ENCODE measurements at regions not wholly inside any gene's neighbourhood (a gene's known extent, or its start where the extent isn't known, plus 50 kb on each side); places are given as distances from the start of the nearest gene placed in this dataset.

DNA sequence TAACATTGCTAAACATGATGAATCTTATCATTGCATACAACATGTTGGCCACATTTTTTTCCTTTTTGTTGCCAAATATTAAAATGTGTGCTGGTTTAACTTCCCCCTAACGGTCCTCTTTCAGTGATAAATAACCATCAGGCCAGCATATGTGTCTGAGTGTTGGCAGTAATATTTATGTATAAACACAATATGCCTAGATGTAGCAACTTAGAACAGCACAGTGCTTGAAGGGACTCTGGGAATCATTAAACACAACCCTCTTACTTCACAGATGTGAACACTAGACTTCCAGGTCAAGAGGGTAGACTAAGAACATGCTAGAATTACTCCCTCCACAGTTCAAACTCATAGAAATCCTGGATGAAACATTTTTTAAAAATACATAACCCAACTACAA lies 581.8 kb downstream of the PLPP3 start:
- H3K27ac ChIP-seq, result no peak overlapping the region
- H3K27me3 ChIP-seq, result no peaks in the 10 kb centered on the region
- no peak for DNase-seq (ENCODE audit: low spot score in 2 of 2)
- H3K4me3 ChIP-seq, result no peak overlapping the region
- WGBS, result 25% methylated on average over 1 of the region's 1 CpG
- no peaks in the 10 kb centered on the region for H3K4me1 ChIP-seq
- H3K9me3 ChIP-seq, result no peaks in the 10 kb centered on the region
- TF ChIP-seq, protein P1, sequence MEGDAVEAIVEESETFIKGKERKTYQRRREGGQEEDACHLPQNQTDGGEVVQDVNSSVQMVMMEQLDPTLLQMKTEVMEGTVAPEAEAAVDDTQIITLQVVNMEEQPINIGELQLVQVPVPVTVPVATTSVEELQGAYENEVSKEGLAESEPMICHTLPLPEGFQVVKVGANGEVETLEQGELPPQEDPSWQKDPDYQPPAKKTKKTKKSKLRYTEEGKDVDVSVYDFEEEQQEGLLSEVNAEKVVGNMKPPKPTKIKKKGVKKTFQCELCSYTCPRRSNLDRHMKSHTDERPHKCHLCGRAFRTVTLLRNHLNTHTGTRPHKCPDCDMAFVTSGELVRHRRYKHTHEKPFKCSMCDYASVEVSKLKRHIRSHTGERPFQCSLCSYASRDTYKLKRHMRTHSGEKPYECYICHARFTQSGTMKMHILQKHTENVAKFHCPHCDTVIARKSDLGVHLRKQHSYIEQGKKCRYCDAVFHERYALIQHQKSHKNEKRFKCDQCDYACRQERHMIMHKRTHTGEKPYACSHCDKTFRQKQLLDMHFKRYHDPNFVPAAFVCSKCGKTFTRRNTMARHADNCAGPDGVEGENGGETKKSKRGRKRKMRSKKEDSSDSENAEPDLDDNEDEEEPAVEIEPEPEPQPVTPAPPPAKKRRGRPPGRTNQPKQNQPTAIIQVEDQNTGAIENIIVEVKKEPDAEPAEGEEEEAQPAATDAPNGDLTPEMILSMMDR (IDR thresholded peaks at IDR 0.05), result no peak
- TF ChIP-seq EP300 (IDR thresholded peaks at IDR 0.05) (no peak), POLR2AphosphoS5 (IDR thresholded peaks at IDR 0.05) (no peak), POLR2A (IDR thresholded peaks at IDR 0.05) (no peak)
- H3K36me3 ChIP-seq, result no peaks in the 10 kb centered on the region

DNA sequence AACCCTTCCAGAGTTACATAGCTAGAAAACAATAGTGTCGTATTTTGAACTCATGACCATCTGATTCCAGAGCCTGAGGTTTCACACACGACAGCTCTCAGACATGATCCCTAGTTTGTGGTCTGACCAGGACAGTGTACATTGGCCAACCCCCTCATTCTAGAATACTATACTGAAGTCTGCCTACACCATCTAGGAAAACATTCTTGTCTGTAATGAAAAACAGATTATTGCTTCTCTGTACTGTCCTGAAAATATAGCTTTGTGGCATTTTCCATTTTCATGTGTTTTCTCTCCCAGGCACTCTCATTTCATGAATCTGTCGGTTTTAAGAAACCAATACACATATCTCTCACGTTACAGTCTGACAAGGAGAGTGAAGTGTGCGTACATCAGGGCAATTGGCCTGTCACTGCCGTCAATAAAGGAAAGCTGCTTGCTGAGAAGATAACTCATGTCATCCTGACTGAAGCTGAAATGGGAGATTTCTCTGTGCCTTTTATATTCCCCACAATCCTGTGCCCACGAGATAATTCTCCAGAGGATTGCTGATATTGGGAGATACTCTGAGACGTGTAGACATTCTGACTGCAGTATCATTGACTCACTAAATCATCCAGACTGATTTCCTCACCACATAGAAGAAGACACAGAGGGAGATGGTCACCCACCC lies 585.6 kb downstream of the PLPP3 start:
- H3K9me3 ChIP-seq, result no peaks in the 10 kb centered on the region
- H3K4me1 ChIP-seq, result peaks cover 10% of the 10 kb centered on the region
- no peaks in the 10 kb centered on the region for H3K36me3 ChIP-seq
- 75% methylated on average over 8 of the region's 8 CpGs for WGBS
- TF ChIP-seq, protein P1 (IDR thresholded peaks at IDR 0.05), result no peak
- TF ChIP-seq EP300 (IDR thresholded peaks at IDR 0.05), result no peak
- TF ChIP-seq POLR2AphosphoS5 (IDR thresholded peaks at IDR 0.05), result no peak
- TF ChIP-seq POLR2A (IDR thresholded peaks at IDR 0.05), result no peak
- no peak for DNase-seq (ENCODE audit: low spot score in 2 of 2)
- no peak overlapping the region for H3K27ac ChIP-seq
- no peak overlapping the region for H3K4me3 ChIP-seq
- H3K27me3 ChIP-seq, result no peaks in the 10 kb centered on the region

DNA sequence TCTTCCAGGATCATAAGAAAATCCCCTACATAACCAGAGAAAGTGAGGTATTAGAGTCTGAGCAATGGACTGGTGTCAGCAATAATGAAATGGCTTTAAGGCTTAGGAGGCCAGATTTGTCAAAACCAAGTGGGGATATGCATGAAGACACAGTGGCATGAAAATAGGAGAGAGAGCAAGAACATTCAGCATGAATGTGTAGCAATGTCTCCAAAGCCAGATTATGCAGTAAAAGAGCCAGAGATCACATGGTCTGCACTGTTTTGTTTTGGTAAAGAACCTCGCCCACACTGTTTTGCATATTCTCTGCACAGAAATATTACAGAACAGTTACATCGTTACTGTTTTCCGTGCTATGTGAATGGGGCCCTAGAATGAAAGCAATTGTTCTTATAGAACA lies 589.4 kb downstream of the PLPP3 start:
- no peaks in the 10 kb centered on the region for H3K36me3 ChIP-seq
- no peak overlapping the region for H3K27ac ChIP-seq
- TF ChIP-seq POLR2A (IDR thresholded peaks at IDR 0.05) (no peak), POLR2AphosphoS5 (IDR thresholded peaks at IDR 0.05) (no peak), EP300 (IDR thresholded peaks at IDR 0.05) (no peak)
- TF ChIP-seq, protein P1 (IDR thresholded peaks at IDR 0.05), result no peak
- H3K4me3 ChIP-seq, result no peak overlapping the region
- H3K4me1 ChIP-seq, result peaks cover 16% of the 10 kb centered on the region
- 78% methylated on average over 3 of the region's 3 CpGs for WGBS
- H3K27me3 ChIP-seq, result no peaks in the 10 kb centered on the region
- DNase-seq (ENCODE audit: low spot score in 2 of 2), result no peak
- no peaks in the 10 kb centered on the region for H3K9me3 ChIP-seq

DNA sequence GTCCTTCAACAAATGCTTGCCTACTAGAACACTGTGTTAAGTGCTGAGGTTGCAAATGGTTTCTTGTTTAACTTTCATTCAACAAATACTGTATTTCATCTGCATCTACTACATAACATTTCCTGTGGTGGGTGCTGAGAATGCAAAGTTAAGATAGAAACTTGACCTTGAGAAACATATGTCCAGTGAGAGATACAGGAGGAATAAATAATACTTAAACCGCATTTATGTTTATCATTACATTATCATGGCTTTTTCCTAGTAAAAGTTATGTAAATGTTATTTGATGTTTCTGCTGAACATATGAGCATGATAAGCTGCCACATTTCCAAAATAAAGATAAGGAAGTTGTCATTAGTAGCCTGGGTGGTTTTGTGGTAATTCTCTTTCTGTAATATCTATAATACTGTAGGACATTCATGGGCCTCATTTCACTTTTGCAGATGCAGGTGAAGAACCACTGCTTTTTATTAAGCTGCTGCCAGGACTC lies 590.4 kb downstream of the PLPP3 start:
- DNase-seq (ENCODE audit: low spot score in 2 of 2), result no peak
- H3K4me1 ChIP-seq, result peaks cover 16% of the 10 kb centered on the region
- no peaks in the 10 kb centered on the region for H3K27me3 ChIP-seq
- no peak for TF ChIP-seq POLR2A (IDR thresholded peaks at IDR 0.05)
- no peak for TF ChIP-seq EP300 (IDR thresholded peaks at IDR 0.05)
- TF ChIP-seq, protein P1 (IDR thresholded peaks at IDR 0.05), result no peak
- no peak for TF ChIP-seq POLR2AphosphoS5 (IDR thresholded peaks at IDR 0.05)
- H3K36me3 ChIP-seq, result no peaks in the 10 kb centered on the region
- 94% methylated on average over 1 of the region's 1 CpG for WGBS
- no peaks in the 10 kb centered on the region for H3K9me3 ChIP-seq
- no peak overlapping the region for H3K4me3 ChIP-seq
- H3K27ac ChIP-seq, result no peak overlapping the region

DNA sequence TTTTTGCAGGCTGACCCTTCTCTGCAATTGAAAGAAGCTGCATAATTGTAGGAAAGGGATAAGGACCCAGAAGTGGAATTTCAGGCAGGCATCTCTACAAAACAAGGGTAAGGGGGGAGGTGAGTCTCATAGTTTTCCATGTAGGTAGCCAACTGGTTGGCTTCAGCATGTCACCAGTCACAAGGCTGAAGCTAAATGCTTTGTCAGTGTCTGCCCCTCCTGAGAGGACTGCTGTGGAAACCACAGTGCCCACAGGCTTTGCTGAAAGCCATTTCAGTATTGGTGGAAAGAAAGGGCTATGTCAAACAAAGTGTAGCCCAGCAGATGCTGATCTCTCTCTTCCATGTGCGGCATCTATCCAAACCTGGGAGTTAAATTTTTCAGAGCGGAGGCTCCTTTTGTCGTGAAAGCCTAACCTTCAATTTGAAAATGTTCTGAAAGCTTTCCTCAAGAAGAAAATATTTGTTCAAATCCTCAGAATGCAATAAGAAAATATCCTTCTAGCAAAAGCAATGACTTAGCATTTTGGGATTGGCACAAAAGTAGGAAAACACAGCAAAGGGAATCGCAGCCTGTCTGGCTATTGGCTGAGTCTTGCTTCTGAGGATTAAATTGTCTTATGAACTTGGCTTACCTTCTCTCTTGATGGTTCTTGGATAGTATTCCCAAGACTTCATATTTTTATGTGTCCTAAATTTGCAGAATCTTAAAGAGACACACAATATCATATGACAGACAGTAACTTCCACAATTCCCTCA lies 591.7 kb downstream of the PLPP3 start:
- Histone ChIP-seq H3K4me1 (peaks cover 16% of the 10 kb centered on the region), H3K27ac (no peak overlapping the region), H3K4me3 (no peak overlapping the region), H3K36me3 (no peaks in the 10 kb centered on the region), H3K27me3 (no peaks in the 10 kb centered on the region), H3K9me3 (no peaks in the 10 kb centered on the region)
- WGBS, result 54% methylated on average over 4 of the region's 4 CpGs
- TF ChIP-seq EP300 (IDR thresholded peaks at IDR 0.05), result no peak
- DNase-seq (ENCODE audit: low spot score in 2 of 2), result no peak

Data from suprapubic skin (tissue), 4 donors.